Fibroblast of lung (primary cell): ENCODE measurements at regions not wholly inside any gene's neighbourhood (a gene's known extent, or its start where the extent isn't known, plus 50 kb on each side); places are given as distances from the start of the nearest gene placed in this dataset.

ENCODE experiments used
- EZH2 ChIP-seq: IDR thresholded peaks from 2 replicates; pipeline ENCODE4 v1.5.1; 2012; ENCODE audit warnings: low read length, control low read depth, mild to moderate bottlenecking; ENCODE audit errors: missing control alignments
- TF ChIP-seq, protein P1 (sequence below), 2 donors: IDR thresholded peaks in 1 of 2; conservative IDR thresholded peaks in 1 of 2; 1 replicate in 1 of 2; 2 replicates in 1 of 2; pipeline ENCODE4 v1.5.1; 2011 to 2012; ENCODE audit warnings: low read length in 2 of 2, control low read depth in 1 of 2, inconsistent platforms in 1 of 2, low read depth in 1 of 2, mild to moderate bottlenecking in 1 of 2

DNA sequence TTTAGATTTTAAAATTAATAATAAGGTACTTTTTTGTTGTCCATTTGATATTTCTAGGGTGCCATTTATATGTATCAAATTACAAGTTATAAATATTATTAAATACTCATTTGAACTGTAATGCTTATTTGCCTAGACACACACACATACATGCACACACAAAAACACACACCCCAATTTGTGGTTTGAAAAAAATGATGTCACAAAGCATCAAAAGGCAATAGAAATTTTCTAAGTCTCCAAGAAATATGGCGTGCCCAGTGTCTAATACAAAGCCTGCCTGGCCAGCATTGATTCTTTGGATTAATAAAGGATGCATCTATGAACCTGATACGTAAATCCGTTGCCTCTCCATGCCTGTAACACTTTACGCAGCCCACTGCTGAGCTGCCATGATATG, 252.8 kb upstream of the BLID start:
- TF ChIP-seq, protein P1, sequence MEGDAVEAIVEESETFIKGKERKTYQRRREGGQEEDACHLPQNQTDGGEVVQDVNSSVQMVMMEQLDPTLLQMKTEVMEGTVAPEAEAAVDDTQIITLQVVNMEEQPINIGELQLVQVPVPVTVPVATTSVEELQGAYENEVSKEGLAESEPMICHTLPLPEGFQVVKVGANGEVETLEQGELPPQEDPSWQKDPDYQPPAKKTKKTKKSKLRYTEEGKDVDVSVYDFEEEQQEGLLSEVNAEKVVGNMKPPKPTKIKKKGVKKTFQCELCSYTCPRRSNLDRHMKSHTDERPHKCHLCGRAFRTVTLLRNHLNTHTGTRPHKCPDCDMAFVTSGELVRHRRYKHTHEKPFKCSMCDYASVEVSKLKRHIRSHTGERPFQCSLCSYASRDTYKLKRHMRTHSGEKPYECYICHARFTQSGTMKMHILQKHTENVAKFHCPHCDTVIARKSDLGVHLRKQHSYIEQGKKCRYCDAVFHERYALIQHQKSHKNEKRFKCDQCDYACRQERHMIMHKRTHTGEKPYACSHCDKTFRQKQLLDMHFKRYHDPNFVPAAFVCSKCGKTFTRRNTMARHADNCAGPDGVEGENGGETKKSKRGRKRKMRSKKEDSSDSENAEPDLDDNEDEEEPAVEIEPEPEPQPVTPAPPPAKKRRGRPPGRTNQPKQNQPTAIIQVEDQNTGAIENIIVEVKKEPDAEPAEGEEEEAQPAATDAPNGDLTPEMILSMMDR (conservative IDR thresholded peaks at IDR 0.05 in 1 of 2, IDR thresholded peaks at IDR 0.05 in 1 of 2; ENCODE audit: low read depth in 1 of 2, low read length in 2 of 2): no peak
- TF ChIP-seq EZH2: no peak
